Fibroblast of lung (primary cell): ENCODE measurements at regions not wholly inside any gene's neighbourhood (a gene's known extent, or its start where the extent isn't known, plus 50 kb on each side); places are given as distances from the start of the nearest gene placed in this dataset.

Experiments
- CTCF ChIP-seq, 2 donors: IDR thresholded peaks in 1 of 2; conservative IDR thresholded peaks in 1 of 2; 1 replicate in 1 of 2; 2 replicates in 1 of 2; pipeline ENCODE4 v1.5.1; 2011 to 2012; ENCODE audit warnings: low read length in 2 of 2, control low read depth in 1 of 2, inconsistent platforms in 1 of 2, low read depth in 1 of 2, mild to moderate bottlenecking in 1 of 2
- EZH2 ChIP-seq: IDR thresholded peaks from 2 replicates; pipeline ENCODE4 v1.5.1; 2012; ENCODE audit warnings: low read length, control low read depth, mild to moderate bottlenecking; ENCODE audit errors: missing control alignments

GRCh38 chr1:9475061-9475627 lies 64.1 kb upstream of the SLC25A33 start:
- TF ChIP-seq CTCF (conservative IDR thresholded peaks at IDR 0.05 in 1 of 2, IDR thresholded peaks at IDR 0.05 in 1 of 2; ENCODE audit: low read depth in 1 of 2, low read length in 2 of 2) (no peak), EZH2 (no peak)
